ACHN (cell line): ENCODE measurements at regions not wholly inside any gene's neighbourhood (a gene's known extent, or its start where the extent isn't known, plus 50 kb on each side); places are given as distances from the start of the nearest gene placed in this dataset.
"Not testable (repeated sequence)": the region's sequence is repeated elsewhere in the genome, so short reads cannot be mapped to it uniquely, and the experiment has no call there.

Experiments
- DNase-seq: peaks from one replicate; pipeline ENCODE4 v3.0.0-alpha.2; 2015
- in situ Hi-C: cut with HindIII; loops from 2 replicates; pipeline ENCODE4 v1.10.0; 2017; ENCODE audit warnings: low sequenced_read_pairs, low pct_ligation_motif_present, low pct_unique_long_range_greater_than_20kb

DNA sequence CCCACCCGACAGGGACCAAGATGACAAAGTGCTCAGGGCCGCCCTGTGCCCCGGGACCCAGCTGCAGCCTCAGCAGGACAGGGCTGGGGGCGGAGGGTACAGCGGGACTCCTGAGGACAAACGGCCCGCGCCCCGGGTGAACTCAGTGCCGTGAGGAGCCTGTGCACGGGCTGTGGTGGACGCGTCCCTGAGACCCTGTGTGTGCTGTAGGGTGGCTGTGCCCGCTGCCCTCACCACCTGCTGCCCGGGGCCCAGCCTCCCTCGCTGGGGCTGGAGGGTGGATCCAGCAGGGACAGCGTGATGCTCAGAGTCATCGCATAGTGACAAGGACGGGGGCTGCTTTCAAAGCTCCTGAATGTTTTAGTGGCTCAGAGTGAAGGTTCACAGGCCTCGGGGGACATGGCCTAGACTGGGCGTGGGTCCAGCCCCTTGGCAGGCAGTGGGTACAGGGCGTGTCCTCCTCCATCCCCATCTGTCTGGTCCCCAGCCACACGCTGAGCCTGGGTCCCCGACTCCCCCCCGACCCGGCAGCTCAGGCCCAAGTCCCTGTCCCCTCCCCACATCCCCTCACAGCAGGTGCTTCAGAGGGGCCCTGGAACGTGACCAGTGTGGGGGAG is 172.7 kb downstream of the TMEM121 start:
- in situ Hi-C loops: not testable (repeated sequence)

DNA sequence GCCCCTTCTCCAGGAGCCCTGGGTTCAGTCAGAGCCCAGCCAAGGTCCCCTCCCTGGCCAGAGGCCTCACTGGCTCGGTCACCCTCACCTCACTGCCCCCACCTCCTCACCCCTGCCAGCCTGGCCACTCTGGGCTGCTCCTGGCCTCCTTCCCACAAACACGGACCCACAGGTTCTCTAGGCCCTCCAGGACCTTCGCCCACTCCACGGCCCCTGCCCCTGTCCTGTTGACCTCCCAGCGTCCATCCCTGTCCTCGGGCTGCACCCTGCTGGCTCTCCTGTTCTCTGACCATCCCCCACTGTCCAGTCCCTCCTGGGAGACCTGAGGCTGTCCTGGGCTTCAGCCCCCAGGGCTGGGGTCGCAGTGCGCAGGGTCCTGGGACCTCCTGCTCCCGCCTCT is 173.3 kb downstream of the TMEM121 start:
- DNase-seq, in situ Hi-C loops: not testable (repeated sequence)

More for the DNA sequence above, 172.7 kb downstream of the TMEM121 start:
- not testable (repeated sequence) for DNase-seq

DNA sequence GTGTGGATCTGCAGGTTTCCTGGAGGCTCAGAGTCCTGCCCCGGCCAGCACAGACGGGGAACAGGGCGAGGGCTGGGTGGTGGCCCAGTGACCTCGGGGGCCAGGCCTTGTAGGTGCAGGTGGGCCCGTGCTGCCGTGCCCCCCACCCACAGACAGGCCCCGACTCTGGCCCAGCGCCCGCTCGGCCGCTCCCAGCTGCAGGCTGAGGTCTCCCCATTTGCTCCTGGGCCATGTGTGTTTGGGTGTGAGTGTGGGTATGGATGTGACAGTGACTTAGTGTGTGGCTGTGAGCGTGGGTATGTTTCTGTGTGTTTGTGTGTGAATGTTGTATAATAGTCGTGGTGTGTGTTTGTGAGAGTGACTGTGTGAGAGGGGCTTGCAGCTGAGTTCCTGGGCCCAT is 173.8 kb downstream of the TMEM121 start:
- DNase-seq, in situ Hi-C loops: not testable (repeated sequence)

GRCh38 chr14:105700622-105701288 is 174.4 kb downstream of the TMEM121 start:
- in situ Hi-C loops: no loop called here
- DNase-seq: no peak

- in situ Hi-C loops: no loop called here
- DNase-seq: no peak
These were observed 175.3 kb downstream of the TMEM121 start for GRCh38 chr14:105701456-105702274.

DNA sequence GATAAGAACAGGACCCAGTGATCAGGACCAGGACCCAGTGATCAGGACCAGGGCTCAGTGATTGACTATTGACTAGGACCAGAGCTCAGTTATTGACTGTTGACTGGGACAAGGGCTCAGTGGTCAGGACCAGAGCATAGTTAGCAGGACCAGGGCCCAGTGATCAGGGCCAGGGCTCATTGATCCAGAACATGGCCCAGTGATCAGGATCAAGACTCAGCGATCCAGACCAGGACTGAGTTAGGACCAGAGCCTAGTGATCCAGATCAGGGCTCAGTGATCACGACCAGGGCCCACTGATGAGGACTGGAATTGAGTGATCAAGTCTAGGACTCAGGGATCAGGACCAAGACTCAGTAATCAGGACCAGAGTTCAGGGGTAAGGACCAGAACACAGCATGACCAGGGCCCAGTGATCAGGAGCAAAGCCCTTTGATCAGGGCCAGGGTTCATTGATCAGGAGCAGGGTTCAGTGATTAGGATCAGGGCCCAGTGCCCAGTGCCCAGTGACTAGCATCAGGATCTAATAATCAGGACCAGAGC is 176.0 kb downstream of the TMEM121 start:
- no peak for DNase-seq
- in situ Hi-C loops: no loop called here

- in situ Hi-C loops, DNase-seq: not testable (repeated sequence)
These were observed 176.8 kb downstream of the TMEM121 start for GRCh38 chr14:105703044-105703665.

GRCh38 chr14:105704091-105704490 is 177.7 kb downstream of the TMEM121 start:
- in situ Hi-C loops, DNase-seq: not testable (repeated sequence)

DNA sequence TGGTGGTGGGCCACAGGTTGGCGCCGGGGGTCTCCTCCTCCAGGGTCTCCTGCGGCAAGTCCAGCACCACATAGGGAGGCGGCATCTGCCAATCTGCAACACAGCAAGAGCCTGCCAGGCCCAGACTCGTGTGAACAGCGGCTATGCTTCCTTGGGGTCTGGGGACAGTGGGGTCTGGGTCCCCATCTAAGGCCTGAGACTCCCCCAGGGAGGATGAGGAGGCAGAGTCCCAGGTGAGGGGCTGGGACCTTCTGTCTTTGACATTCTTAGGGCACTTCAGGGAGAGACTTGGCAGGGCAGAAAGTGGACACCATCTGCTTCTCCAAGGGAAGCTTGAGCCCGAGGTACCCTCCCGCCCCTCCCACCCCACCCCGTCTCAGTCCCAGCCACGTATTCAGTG is 178.1 kb downstream of the TMEM121 start:
- in situ Hi-C loops: not testable (repeated sequence)

GRCh38 chr14:105705512-105705861 is 179.1 kb downstream of the TMEM121 start:
- DNase-seq: not testable (repeated sequence)

More for the DNA sequence above, 178.1 kb downstream of the TMEM121 start:
- DNase-seq: not testable (repeated sequence)

GRCh38 chr14:105705862-105706700 is 179.7 kb downstream of the TMEM121 start:
- DNase-seq: not testable (repeated sequence)

More at GRCh38 chr14:105705512-105705861, 179.1 kb downstream of the TMEM121 start:
- in situ Hi-C loops: not testable (repeated sequence)

GRCh38 chr14:105706701-105707019 is 180.3 kb downstream of the TMEM121 start:
- in situ Hi-C loops, DNase-seq: not testable (repeated sequence)

More at GRCh38 chr14:105705862-105706700, 179.7 kb downstream of the TMEM121 start:
- in situ Hi-C loops: not testable (repeated sequence)

GRCh38 chr14:105707099-105707498 is 180.7 kb downstream of the TMEM121 start:
- DNase-seq, in situ Hi-C loops: not testable (repeated sequence)

- in situ Hi-C loops, DNase-seq: not testable (repeated sequence)
These were observed 181.4 kb downstream of the TMEM121 start for GRCh38 chr14:105707723-105708151.

GRCh38 chr14:105708251-105709134 is 182.1 kb downstream of the TMEM121 start:
- DNase-seq, in situ Hi-C loops: not testable (repeated sequence)

GRCh38 chr14:105709281-105710118 is 183.1 kb downstream of the TMEM121 start:
- in situ Hi-C loops: no loop called here
- DNase-seq: no peak
